ENCODE measurements at regions not wholly inside any gene's neighbourhood (a gene's known extent, or its start where the extent isn't known, plus 50 kb on each side); places are given as distances from the start of the nearest gene placed in this dataset.

DNA sequence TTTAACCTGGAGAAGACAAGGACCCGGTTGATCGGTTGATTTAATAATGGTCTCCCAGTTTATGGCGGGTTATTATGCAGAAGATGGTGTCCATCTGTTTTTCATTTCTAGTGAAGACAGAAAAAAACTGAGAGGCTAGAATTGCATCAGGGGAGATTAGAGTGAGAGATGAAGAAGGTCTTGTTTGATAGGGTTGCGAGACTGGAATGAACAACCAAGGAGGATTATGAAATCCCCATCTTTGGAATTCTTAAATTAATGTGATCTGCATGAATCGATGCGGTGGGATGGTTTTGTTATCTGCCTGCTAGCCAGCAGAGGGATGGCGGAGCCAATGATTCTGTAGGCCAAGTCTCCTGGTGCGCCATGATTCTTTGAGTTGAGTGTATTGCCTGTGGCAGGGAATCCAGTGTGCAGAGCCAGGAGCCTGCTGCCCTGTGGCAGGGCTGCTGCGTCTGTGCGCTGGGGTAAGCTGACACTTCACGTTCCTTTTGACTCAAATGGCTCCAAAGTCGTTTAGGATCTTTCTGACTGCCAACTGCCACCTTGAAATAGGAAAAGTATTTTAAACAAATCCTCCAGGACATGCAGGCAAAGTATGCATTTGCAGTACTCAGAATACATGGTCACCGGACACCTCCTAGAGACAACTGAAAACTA, 200.1 kb downstream of the CLIC5 start:
- TF ChIP-seq, protein P1, sequence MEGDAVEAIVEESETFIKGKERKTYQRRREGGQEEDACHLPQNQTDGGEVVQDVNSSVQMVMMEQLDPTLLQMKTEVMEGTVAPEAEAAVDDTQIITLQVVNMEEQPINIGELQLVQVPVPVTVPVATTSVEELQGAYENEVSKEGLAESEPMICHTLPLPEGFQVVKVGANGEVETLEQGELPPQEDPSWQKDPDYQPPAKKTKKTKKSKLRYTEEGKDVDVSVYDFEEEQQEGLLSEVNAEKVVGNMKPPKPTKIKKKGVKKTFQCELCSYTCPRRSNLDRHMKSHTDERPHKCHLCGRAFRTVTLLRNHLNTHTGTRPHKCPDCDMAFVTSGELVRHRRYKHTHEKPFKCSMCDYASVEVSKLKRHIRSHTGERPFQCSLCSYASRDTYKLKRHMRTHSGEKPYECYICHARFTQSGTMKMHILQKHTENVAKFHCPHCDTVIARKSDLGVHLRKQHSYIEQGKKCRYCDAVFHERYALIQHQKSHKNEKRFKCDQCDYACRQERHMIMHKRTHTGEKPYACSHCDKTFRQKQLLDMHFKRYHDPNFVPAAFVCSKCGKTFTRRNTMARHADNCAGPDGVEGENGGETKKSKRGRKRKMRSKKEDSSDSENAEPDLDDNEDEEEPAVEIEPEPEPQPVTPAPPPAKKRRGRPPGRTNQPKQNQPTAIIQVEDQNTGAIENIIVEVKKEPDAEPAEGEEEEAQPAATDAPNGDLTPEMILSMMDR (conservative IDR thresholded peaks at IDR 0.05; ENCODE audit: low read depth, low read length): no peak
- TF ChIP-seq CHD1 (IDR thresholded peaks at IDR 0.05; ENCODE audit: low read depth, low read length): no peak
- no peak for TF ChIP-seq POLR2A (IDR thresholded peaks at IDR 0.05; ENCODE audit: low read depth, low read length)
- no peak for TF ChIP-seq MAFK (IDR thresholded peaks at IDR 0.05; ENCODE audit: low read depth, low read length)
- TF ChIP-seq FOS (IDR thresholded peaks at IDR 0.05; ENCODE audit: low read depth, low read length): no peak
- no peak for TF ChIP-seq MXI1 (IDR thresholded peaks at IDR 0.05; ENCODE audit: borderline replicate concordance, low read depth, low read length)
- no peak for TF ChIP-seq RAD21 (IDR thresholded peaks at IDR 0.05; ENCODE audit: low read length)
- TF ChIP-seq, protein P2, sequence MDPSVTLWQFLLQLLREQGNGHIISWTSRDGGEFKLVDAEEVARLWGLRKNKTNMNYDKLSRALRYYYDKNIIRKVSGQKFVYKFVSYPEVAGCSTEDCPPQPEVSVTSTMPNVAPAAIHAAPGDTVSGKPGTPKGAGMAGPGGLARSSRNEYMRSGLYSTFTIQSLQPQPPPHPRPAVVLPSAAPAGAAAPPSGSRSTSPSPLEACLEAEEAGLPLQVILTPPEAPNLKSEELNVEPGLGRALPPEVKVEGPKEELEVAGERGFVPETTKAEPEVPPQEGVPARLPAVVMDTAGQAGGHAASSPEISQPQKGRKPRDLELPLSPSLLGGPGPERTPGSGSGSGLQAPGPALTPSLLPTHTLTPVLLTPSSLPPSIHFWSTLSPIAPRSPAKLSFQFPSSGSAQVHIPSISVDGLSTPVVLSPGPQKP (IDR thresholded peaks at IDR 0.05; ENCODE audit: borderline replicate concordance, low read depth, low read length): no peak
- no peak for TF ChIP-seq SMC3 (IDR thresholded peaks at IDR 0.05; ENCODE audit: low read depth, low read length)
- TF ChIP-seq NFE2L2 (IDR thresholded peaks at IDR 0.05; ENCODE audit: low read depth, low read length): no peak
- no peak for TF ChIP-seq RFX5 (IDR thresholded peaks at IDR 0.05; ENCODE audit: low read depth, low read length)
- TF ChIP-seq, protein P3, sequence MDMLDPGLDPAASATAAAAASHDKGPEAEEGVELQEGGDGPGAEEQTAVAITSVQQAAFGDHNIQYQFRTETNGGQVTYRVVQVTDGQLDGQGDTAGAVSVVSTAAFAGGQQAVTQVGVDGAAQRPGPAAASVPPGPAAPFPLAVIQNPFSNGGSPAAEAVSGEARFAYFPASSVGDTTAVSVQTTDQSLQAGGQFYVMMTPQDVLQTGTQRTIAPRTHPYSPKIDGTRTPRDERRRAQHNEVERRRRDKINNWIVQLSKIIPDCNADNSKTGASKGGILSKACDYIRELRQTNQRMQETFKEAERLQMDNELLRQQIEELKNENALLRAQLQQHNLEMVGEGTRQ (IDR thresholded peaks at IDR 0.05; ENCODE audit: low read depth, low read length): no peak
- no peak for TF ChIP-seq MAZ (IDR thresholded peaks at IDR 0.05; ENCODE audit: borderline replicate concordance, low read depth, low read length)
- TF ChIP-seq RCOR1 (IDR thresholded peaks at IDR 0.05; ENCODE audit: insufficient replicate concordance, low read length): no peak
